Hepatocyte (in vitro differentiated cells): ENCODE measurements at regions not wholly inside any gene's neighbourhood (a gene's known extent, or its start where the extent isn't known, plus 50 kb on each side); places are given as distances from the start of the nearest gene placed in this dataset.

Source experiments
- DNase-seq: peaks from one replicate; pipeline ENCODE4 v3.0.0-alpha.2; 2016; ENCODE audit warnings: low spot score
- H2AFZ ChIP-seq: fragments of 200-600 bp; sonication (generic); 2 replicates; pipeline ENCODE4 v1.6.0; 2016; ENCODE audit warnings: antibody characterized with exemption, mild to moderate bottlenecking
- H3K27ac ChIP-seq: fragments of 200-600 bp; sonication (generic); 2 replicates; pipeline ENCODE4 v1.5.1; 2016; ENCODE audit warnings: mild to moderate bottlenecking
- H3K27me3 ChIP-seq: fragments of 200-600 bp; sonication (generic); 2 replicates; pipeline ENCODE4 v1.6.1; 2016
- H3K36me3 ChIP-seq: fragments of 200-600 bp; sonication (generic); replicated peaks from 2 replicates; pipeline ENCODE4 v1.5.1; 2016; ENCODE audit warnings: low read depth; ENCODE audit not compliant: insufficient read depth
- H3K4me1 ChIP-seq: fragments of 200-600 bp; sonication (generic); 2 replicates; pipeline ENCODE4 v1.5.1; 2016; ENCODE audit warnings: mild to moderate bottlenecking, moderate library complexity; ENCODE audit not compliant: insufficient read depth
- H3K4me2 ChIP-seq: fragments of 200-600 bp; sonication (generic); 2 replicates; pipeline ENCODE4 v1.6.0; 2016
- H3K4me3 ChIP-seq: fragments of 200-600 bp; sonication (generic); 2 replicates; pipeline ENCODE4 v1.5.1; 2016; ENCODE audit warnings: mild to moderate bottlenecking
- H3K79me2 ChIP-seq: fragments of 200-600 bp; sonication (generic); 2 replicates; pipeline ENCODE4 v1.6.0; 2017; ENCODE audit warnings: mild to moderate bottlenecking
- H3K9me2 ChIP-seq: fragments of 200-600 bp; sonication (generic); replicated peaks from 2 replicates; pipeline ENCODE4 v1.6.0; 2017; ENCODE audit warnings: mild to moderate bottlenecking; ENCODE audit not compliant: insufficient read depth
- H3K9me3 ChIP-seq: fragments of 200-600 bp; sonication (generic); 2 replicates; pipeline ENCODE4 v1.5.1; 2016; ENCODE audit warnings: low read depth, mild to moderate bottlenecking
- H4K20me1 ChIP-seq: fragments of 200-600 bp; sonication (generic); 2 replicates; pipeline ENCODE4 v1.6.0; 2016; ENCODE audit warnings: mild to moderate bottlenecking; ENCODE audit not compliant: insufficient read depth, poor library complexity, severe bottlenecking
- CTCF ChIP-seq: fragments of 200-600 bp; sonication (generic); IDR thresholded peaks from 2 replicates; pipeline ENCODE4 v1.5.1; 2016; ENCODE audit warnings: antibody characterized with exemption, mild to moderate bottlenecking; ENCODE audit not compliant: poor library complexity
- EZH2 ChIP-seq: fragments of 200-600 bp; sonication (generic); IDR thresholded peaks from 2 replicates; pipeline ENCODE4 v1.6.1; 2016; ENCODE audit warnings: antibody characterized with exemption, mild to moderate bottlenecking, borderline replicate concordance
- EZH2phosphoT487 ChIP-seq: fragments of 200-600 bp; sonication (generic); IDR thresholded peaks from one replicate; pipeline ENCODE4 v1.6.1; 2018; ENCODE audit warnings: antibody characterized with exemption, mild to moderate bottlenecking, low read depth, moderate library complexity; ENCODE audit not compliant: unreplicated experiment, severe bottlenecking
- WGBS: methylation state at CpG from one replicate; pipeline ENCODE4 v1.1.6; 2016; ENCODE audit warnings: low lambda C conversion rate; ENCODE audit errors: missing lambda C conversion rate; 5-methylcytosine and 5-hydroxymethylcytosine counted together

DNA sequence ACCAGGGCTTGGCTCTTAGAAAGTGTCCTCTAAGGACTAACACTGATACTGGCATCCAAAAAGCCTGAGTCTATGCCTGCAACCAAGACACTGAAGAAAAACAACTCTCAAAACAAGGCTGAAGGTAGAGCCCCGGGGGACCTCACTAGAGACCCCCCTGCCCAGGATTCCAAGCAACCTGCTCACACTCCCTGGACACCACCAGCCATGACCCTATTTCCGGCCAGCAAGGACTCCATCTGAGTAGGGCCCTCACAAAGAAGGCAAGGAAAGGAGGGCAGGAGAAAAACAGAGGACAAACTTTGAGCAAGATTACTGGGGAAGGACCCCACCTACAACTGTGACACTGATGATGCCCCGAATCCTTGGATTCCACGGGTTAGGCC, 343.1 kb downstream of the NPHP4 start:
- 95% methylated on average over 4 of the region's 4 CpGs for WGBS
- no peaks in the 10 kb centered on the region for H3K27me3 ChIP-seq
- H2AFZ ChIP-seq, result no peak overlapping the region

GRCh38 chr1:5648410-5649165, 343.6 kb downstream of the NPHP4 start:
- Histone ChIP-seq H3K36me3 (no peaks in the 10 kb centered on the region), H3K4me2 (no peak overlapping the region), H2AFZ (no peak overlapping the region), H3K79me2 (no peaks in the 10 kb centered on the region), H3K9me2 (no peaks in the 10 kb centered on the region), H3K27ac (no peak overlapping the region), H3K9me3 (no peaks in the 10 kb centered on the region), H3K4me1 (peaks cover 21% of the 10 kb centered on the region), H3K4me3 (no peak overlapping the region), H4K20me1 (no peaks in the 10 kb centered on the region), H3K27me3 (no peaks in the 10 kb centered on the region)
- DNase-seq, result no peak
- TF ChIP-seq EZH2 (no peak), CTCF (no peak), EZH2phosphoT487 (no peak)
- WGBS, result 65% methylated on average over 10 of the region's 10 CpGs

More for the DNA sequence above, 343.1 kb downstream of the NPHP4 start:
- Histone ChIP-seq H3K9me2 (no peaks in the 10 kb centered on the region), H3K27ac (no peak overlapping the region), H3K4me3 (no peak overlapping the region), H4K20me1 (no peaks in the 10 kb centered on the region), H3K4me1 (peaks cover 21% of the 10 kb centered on the region), H3K9me3 (no peaks in the 10 kb centered on the region), H3K36me3 (no peaks in the 10 kb centered on the region), H3K4me2 (no peak overlapping the region), H3K79me2 (no peaks in the 10 kb centered on the region)
- TF ChIP-seq CTCF (no peak), EZH2phosphoT487 (no peak), EZH2 (no peak)
- no peak for DNase-seq

DNA sequence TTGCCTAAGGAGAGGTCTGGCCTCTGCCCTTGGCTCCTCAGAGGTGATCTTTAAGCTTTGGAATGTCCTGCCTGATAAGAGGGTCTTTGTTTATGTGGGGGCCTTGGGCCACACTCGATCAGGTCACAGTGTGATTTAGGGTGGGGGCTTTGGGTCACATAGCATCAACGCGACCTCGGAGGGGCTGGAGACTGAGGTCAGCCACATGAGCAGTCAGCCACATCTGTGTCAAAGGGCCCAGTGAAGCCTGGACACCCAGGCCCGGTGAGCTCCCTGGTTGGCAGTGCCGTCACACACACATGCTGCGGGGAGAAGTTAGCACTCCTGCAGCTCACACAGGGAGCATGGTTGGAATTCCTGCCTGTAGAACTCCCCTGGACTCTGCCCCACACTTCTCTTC, 345.0 kb downstream of the NPHP4 start:
- H2AFZ ChIP-seq, result no peak overlapping the region
- no peaks in the 10 kb centered on the region for H3K27me3 ChIP-seq
- no peak for TF ChIP-seq EZH2phosphoT487
- no peak for DNase-seq
- peak overlapping the region; percentile 46 for H3K27ac ChIP-seq
- 43% methylated on average over 7 of the region's 7 CpGs for WGBS
- no peak overlapping the region for H3K4me3 ChIP-seq
- H3K36me3 ChIP-seq, result no peaks in the 10 kb centered on the region
- H3K4me2 ChIP-seq, result no peak overlapping the region
- peaks cover 16% of the 10 kb centered on the region for H3K4me1 ChIP-seq
- H3K9me3 ChIP-seq, result no peaks in the 10 kb centered on the region
- no peaks in the 10 kb centered on the region for H4K20me1 ChIP-seq
- no peaks in the 10 kb centered on the region for H3K79me2 ChIP-seq
- H3K9me2 ChIP-seq, result no peaks in the 10 kb centered on the region

DNA sequence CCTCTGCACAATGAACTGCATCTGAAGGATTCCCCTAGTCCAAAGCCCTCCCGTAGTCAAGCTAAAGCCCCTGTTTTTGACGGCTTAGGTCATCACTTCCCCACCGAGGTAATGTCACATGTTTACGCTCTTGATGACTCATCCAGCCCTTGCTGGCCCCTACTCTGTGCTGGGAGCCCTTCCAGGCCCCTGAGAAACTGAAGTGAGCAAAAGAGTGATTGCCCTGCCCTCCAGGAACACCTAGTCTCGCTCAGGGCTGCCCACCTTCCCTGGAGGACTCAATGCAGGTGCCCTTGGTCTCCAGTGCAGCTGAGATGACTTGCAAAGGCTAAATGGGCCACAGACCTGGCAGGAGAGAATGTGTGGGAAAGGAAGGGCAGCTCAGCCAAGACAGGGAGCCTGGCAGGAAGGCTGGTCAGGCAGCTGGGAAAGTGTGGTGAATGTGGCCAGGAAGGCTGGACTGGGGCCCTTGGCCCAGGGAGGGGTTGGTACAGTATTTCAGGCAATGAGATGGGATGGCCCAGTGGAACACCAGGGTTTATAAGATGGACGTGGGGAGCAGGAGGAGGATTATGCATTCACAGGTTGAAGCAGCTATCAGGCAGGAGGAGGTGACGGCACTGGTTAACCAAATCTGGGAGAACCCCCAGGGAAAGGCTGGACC, 345.6 kb downstream of the NPHP4 start:
- no peak for TF ChIP-seq CTCF
- WGBS, result 43% methylated on average over 7 of the region's 7 CpGs
- no peaks in the 10 kb centered on the region for H3K27me3 ChIP-seq

More for the DNA sequence above, 345.6 kb downstream of the NPHP4 start:
- peaks cover 10% of the 10 kb centered on the region for H3K4me1 ChIP-seq
- no peak overlapping the region for H2AFZ ChIP-seq
- peak overlapping the region; percentile 46 for H3K27ac ChIP-seq
- H3K4me3 ChIP-seq, result no peak overlapping the region
- H3K79me2 ChIP-seq, result no peaks in the 10 kb centered on the region
- H3K4me2 ChIP-seq, result no peak overlapping the region
- DNase-seq, result peak; percentile 39
- no peaks in the 10 kb centered on the region for H3K9me2 ChIP-seq
- H3K9me3 ChIP-seq, result no peaks in the 10 kb centered on the region
- H3K36me3 ChIP-seq, result no peaks in the 10 kb centered on the region
- H4K20me1 ChIP-seq, result no peaks in the 10 kb centered on the region
